GM19035 (cell line): ENCODE measurements at regions not wholly inside any gene's neighbourhood (a gene's known extent, or its start where the extent isn't known, plus 50 kb on each side); places are given as distances from the start of the nearest gene placed in this dataset.
"Not testable (repeated sequence)": the region's sequence is repeated elsewhere in the genome, so short reads cannot be mapped to it uniquely, and the experiment has no call there.

ENCODE experiments used
- ATAC-seq: cut with Tn5 transposase; IDR thresholded peaks from one replicate; pipeline ENCODE4 v1.9.1; 2021; ENCODE audit not compliant: unreplicated experiment

- ATAC-seq, result no peak
Measured at GRCh38 chr2:121818546-121818945, 63.1 kb downstream of the TSN start.

- no peak for ATAC-seq
Measured at GRCh38 chr2:121819846-121820245, 64.4 kb downstream of the TSN start.

- ATAC-seq, result no peak
Measured at GRCh38 chr2:121821476-121822158, 66.2 kb downstream of the TSN start.

GRCh38 chr2:121824264-121824663 is 68.8 kb downstream of the TSN start:
- no peak for ATAC-seq

DNA sequence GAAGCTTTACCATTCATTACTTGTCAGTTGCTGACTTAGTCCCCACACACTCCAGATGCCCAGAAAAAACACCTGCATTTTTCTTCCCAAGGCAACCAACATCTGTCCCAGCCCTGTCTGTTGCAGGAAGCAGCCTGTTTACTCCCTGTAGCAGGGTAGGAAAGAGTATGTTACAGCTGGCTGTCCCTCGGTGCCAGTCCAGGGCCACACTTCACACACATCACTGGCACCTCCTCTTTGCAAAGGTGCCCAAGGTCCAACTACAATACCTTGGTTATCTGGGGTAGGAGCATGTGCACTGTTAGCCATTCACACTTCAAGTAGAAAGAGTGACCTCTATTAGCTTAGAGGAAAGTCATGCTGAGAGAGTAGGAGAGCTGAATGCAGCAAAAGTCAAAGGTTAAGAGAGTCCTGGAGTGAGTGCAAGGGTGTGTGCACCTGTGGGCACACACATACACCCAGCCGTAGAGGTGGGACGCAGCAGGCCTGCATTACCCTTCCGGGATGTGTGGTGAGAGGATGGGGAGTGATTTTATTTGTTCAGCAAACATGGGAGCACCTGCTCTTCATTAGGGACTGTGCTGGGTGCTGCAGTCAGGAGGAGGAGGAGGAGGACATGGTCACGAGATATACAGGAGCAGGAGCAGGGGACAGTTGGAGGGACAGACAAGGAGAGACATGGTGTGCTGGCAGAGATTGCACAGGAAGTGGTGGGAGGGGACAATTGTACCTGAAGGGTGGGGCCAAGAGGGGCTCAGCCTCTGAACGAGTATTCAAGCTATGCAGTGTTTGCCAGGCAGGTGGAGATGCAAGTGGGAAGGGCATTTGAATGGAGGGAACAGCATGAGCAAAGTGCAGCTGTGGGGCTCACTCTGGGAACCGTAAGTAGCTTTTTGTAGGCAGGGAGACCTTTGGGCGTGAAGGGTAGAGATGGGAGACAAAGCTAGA is 69.8 kb downstream of the TSN start:
- ATAC-seq, result no peak

GRCh38 chr2:121826036-121826435 is 70.6 kb downstream of the TSN start:
- no peak for ATAC-seq

- no peak for ATAC-seq
Measured at GRCh38 chr2:121828281-121828731, 72.9 kb downstream of the TSN start.

- ATAC-seq, result no peak
Measured at GRCh38 chr2:121830809-121831208, 75.4 kb downstream of the TSN start.

DNA sequence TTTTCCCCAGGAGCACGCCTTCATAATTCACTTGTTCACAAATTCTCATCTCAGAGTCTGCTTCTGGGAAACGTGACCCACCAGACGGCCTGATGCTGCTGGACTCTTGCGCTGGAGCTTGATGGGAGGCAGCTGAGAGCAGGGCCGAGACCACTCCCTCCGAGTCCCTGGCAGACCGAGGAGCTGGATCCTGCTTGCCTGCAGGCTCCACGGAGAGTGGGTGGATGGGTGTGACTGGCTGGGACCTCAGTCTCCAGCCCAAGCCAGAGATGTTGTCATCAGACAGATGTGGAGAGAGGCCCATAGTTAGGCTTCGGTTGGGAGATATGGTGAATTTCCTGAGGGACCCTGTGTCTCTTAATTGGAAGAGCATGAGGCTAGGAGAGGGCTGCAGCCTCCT is 76.4 kb downstream of the TSN start:
- no peak for ATAC-seq

DNA sequence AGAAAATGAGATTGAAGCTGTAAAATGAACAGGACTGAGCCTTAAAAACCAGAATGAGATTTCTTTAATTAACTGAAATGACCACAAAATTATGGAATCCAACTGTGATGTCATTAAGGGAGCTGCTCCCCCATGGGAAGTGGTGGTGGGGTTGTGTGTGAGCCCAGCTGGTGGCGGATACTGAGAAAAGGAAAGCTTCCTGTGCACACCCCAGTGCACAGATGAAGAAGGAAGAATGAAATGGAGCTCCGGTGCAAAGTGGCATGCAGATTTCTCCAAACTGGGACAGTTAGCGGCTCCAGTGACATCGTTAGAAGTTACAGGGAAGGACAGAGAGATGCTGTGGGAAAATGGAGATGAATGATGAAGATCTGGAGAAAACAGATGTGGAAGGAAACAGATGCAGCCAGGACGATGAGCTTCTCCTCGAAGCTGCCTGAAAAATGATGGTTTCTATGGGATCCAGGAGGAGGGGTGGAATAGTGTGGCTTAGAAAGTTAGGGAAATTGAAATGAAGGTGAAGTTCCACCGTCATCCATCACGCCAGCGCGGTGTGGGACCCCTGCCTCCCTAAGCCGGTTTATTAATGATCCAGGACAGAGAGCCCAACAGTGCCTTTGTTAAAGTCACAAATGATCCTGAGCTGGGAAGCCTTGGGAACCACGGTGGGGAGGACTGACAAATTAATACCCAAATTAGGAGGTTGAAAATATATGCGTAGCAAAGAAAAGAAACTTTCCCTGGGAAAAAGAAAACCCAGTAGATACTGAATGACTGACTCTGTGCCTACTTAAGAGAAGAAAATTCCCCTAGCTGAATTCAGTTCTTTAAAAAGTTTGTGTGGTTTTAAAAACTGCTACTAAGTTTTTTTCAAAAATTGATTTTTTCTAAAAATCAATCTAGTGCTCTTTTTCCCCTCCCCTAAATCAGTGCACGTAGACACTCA is 77.2 kb downstream of the TSN start:
- no peak for ATAC-seq

DNA sequence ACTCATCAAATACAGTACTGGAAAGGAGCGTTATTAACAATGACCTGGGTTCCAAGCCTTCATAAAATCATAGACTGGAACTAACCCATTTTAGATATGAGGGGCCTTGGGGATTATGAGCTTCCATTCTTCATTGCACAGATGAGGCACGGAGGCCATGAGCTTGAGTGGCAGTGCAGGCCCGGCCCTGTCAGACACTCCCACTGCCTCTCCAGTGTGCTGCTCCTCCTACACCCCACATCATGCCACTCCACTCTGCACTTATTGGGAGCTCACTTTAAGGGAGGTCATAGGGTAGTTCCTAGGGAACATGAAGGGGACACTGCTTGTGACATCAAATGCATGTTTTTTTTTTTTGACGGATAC is 77.9 kb downstream of the TSN start:
- no peak for ATAC-seq

- ATAC-seq, result no peak
Measured at GRCh38 chr2:121836611-121837010, 81.2 kb downstream of the TSN start.

GRCh38 chr2:121837591-121837990 is 82.1 kb downstream of the TSN start:
- no peak for ATAC-seq

DNA sequence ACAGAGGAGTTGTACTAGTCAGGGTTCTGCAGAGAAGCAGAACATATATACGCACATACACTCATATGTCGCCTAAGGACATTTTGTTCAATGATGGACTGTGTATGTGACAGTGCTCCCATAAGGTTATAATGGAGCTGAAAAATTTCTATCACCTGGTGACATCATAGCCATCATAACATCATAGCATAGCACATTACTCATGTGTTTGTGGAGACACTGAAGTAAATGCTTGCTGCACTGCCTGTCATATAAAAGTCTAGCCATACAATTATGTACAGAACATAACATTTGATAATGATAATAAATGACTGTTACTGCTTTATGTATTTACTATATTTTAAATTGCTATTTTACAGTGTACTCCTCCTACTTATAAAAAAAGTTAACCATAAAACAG is 83.1 kb downstream of the TSN start:
- ATAC-seq, result no peak

GRCh38 chr2:121839584-121839983 is 84.1 kb downstream of the TSN start:
- no peak for ATAC-seq

DNA sequence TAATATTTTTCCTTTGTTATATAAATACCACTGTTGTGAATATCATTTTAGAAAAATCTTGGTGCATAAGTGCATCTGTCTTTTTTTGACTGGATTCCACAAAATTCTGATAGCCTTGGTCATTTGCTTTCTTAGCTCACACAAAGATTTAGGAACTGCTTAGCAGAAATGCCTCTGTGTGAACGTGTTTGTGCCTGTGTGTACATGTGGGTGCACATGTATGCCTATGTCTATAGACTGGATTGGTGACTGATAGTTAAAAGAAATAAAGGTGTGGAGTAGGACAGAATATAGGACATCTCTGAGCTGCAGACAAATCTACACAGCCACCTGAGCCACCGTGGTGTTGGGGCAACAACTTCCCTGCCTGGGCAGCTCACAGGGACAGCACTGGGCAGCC is 93.8 kb downstream of the TSN start:
- ATAC-seq, result no peak

DNA sequence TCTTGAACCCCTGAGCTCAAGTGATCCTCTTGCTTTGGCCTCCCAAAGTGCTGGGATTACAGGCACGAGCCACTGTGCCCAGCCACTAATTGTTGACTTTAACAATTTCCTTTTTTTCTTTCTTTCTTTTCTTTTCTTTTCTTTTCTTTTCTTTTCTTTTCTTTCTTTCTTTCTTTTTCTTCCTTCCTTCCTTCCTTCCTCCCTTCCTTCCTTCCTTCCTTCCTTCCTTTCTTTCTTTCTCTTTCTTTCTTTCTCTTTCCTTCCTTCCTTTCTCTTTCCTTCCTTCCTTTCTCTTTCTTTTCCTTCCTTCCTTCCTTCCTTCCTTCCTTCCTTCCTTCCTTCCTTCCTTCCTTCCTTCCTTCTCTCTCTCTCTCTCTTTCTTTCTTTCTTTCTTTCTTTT is 97.7 kb downstream of the TSN start:
- ATAC-seq, result not testable (repeated sequence)

- ATAC-seq, result no peak
Measured at GRCh38 chr2:121855510-121855909, 100.1 kb downstream of the TSN start.

DNA sequence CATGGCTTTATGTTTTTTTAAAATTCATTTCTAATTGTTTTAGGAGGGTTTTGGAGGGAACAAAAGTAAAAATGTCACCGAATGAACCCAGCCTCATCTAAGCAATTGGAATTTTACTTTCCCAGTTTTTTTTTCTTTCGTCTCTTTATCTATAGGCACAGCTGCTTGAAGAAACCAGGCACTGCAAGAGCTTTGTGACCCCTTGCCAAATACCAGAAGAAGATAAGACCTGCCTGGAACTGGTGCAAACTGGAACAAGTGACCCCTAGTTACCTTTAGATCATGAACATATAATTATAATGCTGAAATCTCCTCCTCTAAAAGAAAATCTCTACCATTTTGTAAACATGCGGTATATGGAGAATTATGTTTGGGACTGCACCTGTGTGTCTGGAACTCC is 100.9 kb downstream of the TSN start:
- no peak for ATAC-seq

DNA sequence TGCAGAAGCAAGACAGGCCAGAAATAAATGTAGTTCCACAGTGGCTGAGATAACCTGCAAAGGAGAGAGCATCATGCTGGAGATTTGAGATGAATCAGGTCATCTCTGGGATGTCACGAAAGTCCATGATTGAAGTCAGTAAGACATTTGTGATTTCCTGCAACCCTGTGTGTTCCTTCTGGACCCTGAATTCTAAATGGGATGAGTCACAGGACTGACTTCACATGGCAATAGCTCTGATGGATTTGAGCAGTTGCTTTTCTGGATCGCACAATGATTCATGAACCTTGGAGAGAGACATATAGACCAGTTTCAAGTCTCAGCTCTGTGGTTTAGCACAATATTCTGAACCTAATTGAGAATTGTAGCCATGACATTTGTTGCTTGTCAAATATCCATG is 102.9 kb downstream of the TSN start:
- no peak for ATAC-seq

- no peak for ATAC-seq
Measured at GRCh38 chr2:121858847-121859246, 103.4 kb downstream of the TSN start.
